HUES64 (cell line): ENCODE measurements at regions not wholly inside any gene's neighbourhood (a gene's known extent, or its start where the extent isn't known, plus 50 kb on each side); places are given as distances from the start of the nearest gene placed in this dataset.
"Not testable (repeated sequence)": the region's sequence is repeated elsewhere in the genome, so short reads cannot be mapped to it uniquely, and the experiment has no call there.

Source experiments
- H3K27ac ChIP-seq: 2 replicates; pipeline ENCODE4 v1.7.0; 2013; ENCODE audit warnings: low read depth, low read length, inconsistent platforms
- H3K27me3 ChIP-seq: 2 replicates; pipeline ENCODE4 v1.6.1; 2013; ENCODE audit warnings: mild to moderate bottlenecking, low read length; ENCODE audit not compliant: insufficient read depth
- H3K36me3 ChIP-seq: 2 replicates; pipeline ENCODE4 v1.6.1; 2013; ENCODE audit warnings: mild to moderate bottlenecking, low read length; ENCODE audit not compliant: insufficient read depth
- H3K4me1 ChIP-seq: 2 replicates; pipeline ENCODE4 v1.6.1; 2013; ENCODE audit warnings: mild to moderate bottlenecking, low read length, moderate library complexity; ENCODE audit not compliant: insufficient read depth
- H3K4me3 ChIP-seq: 2 replicates; pipeline ENCODE4 v1.5.1; 2013; ENCODE audit warnings: mild to moderate bottlenecking, low read length, moderate library complexity
- H3K9ac ChIP-seq: 2 replicates; pipeline ENCODE4 v1.6.1; 2013; ENCODE audit warnings: mild to moderate bottlenecking, low read depth, low read length
- H3K9me3 ChIP-seq: 2 replicates; pipeline ENCODE4 v1.6.1; 2013; ENCODE audit warnings: low read depth, low read length; ENCODE audit not compliant: insufficient read depth
- WGBS: fragments of 150-250, 120-280 bp; methylation state at CpG from one replicate; pipeline ENCODE4 v1.1.7; 2013; ENCODE audit warnings: missing lambda C conversion rate; 5-methylcytosine and 5-hydroxymethylcytosine counted together

GRCh38 chr3:72628065-72628464, 220.2 kb downstream of the SHQ1 start:
- Histone ChIP-seq H3K4me3 (no peak overlapping the region), H3K36me3 (no peaks in the 10 kb centered on the region), H3K9me3 (no peaks in the 10 kb centered on the region), H3K9ac (no peak overlapping the region), H3K4me1 (peaks cover 9% of the 10 kb centered on the region; the same call in 1 of the 2 replicates), H3K27ac (no peak overlapping the region), H3K27me3 (no peaks in the 10 kb centered on the region)
- WGBS = 84% methylated on average over 6 of the region's 6 CpGs

GRCh38 chr3:72627271-72627670, 221.0 kb downstream of the SHQ1 start:
- Histone ChIP-seq H3K9me3 (no peaks in the 10 kb centered on the region), H3K27me3 (no peaks in the 10 kb centered on the region), H3K36me3 (no peaks in the 10 kb centered on the region), H3K4me3 (no peak overlapping the region), H3K27ac (no peak overlapping the region), H3K9ac (no peak overlapping the region), H3K4me1 (peaks cover 9% of the 10 kb centered on the region; the same call in 1 of the 2 replicates)
- 91% methylated on average over 4 of the region's 4 CpGs for WGBS

- Histone ChIP-seq H3K36me3 (no peaks in the 10 kb centered on the region), H3K27me3 (no peaks in the 10 kb centered on the region), H3K27ac (no peak overlapping the region), H3K9ac (no peak overlapping the region), H3K4me1 (peaks cover 9% of the 10 kb centered on the region; the same call in 1 of the 2 replicates), H3K9me3 (no peaks in the 10 kb centered on the region), H3K4me3 (no peak overlapping the region)
- WGBS = 92% methylated on average over 13 of the region's 14 CpGs
Measured at GRCh38 chr3:72625602-72626337, 222.5 kb downstream of the SHQ1 start.

- Histone ChIP-seq H3K4me3 (no peak overlapping the region), H3K9me3 (no peaks in the 10 kb centered on the region), H3K4me1 (peaks cover 9% of the 10 kb centered on the region; the same call in 1 of the 2 replicates), H3K27ac (no peak overlapping the region), H3K27me3 (no peaks in the 10 kb centered on the region), H3K36me3 (no peaks in the 10 kb centered on the region), H3K9ac (no peak overlapping the region)
- 97% methylated on average over 2 of the region's 2 CpGs for WGBS
Measured at GRCh38 chr3:72624656-72625055, 223.6 kb downstream of the SHQ1 start.

GRCh38 chr3:72618739-72619138, 229.5 kb downstream of the SHQ1 start:
- H3K9me3 ChIP-seq = no peaks in the 10 kb centered on the region
- no peaks in the 10 kb centered on the region for H3K27me3 ChIP-seq
- no peak overlapping the region for H3K9ac ChIP-seq
- 97% methylated on average over 6 of the region's 6 CpGs for WGBS
- H3K27ac ChIP-seq = no peak overlapping the region
- H3K4me1 ChIP-seq = peaks cover 4% of the 10 kb centered on the region; the same call in 1 of the 2 replicates
- no peak overlapping the region for H3K4me3 ChIP-seq
- H3K36me3 ChIP-seq = no peaks in the 10 kb centered on the region

GRCh38 chr3:72617424-72618024, 230.7 kb downstream of the SHQ1 start:
- H3K9me3 ChIP-seq = no peaks in the 10 kb centered on the region
- H3K4me1 ChIP-seq = peaks cover 4% of the 10 kb centered on the region; the same call in 1 of the 2 replicates

GRCh38 chr3:72615776-72616175, 232.5 kb downstream of the SHQ1 start:
- H3K9me3 ChIP-seq = no peaks in the 10 kb centered on the region
- no peak overlapping the region for H3K9ac ChIP-seq
- no peaks in the 10 kb centered on the region for H3K36me3 ChIP-seq
- 93% methylated on average over 5 of the region's 6 CpGs for WGBS
- H3K4me3 ChIP-seq = no peak overlapping the region
- H3K27ac ChIP-seq = no peak overlapping the region
- no peaks in the 10 kb centered on the region for H3K27me3 ChIP-seq
- peaks cover 4% of the 10 kb centered on the region; the same call in 1 of the 2 replicates for H3K4me1 ChIP-seq

More at GRCh38 chr3:72617424-72618024, 230.7 kb downstream of the SHQ1 start:
- no peak overlapping the region for H3K27ac ChIP-seq
- H3K4me3 ChIP-seq = no peak overlapping the region
- no peaks in the 10 kb centered on the region for H3K27me3 ChIP-seq
- H3K9ac ChIP-seq = no peak overlapping the region
- no peaks in the 10 kb centered on the region for H3K36me3 ChIP-seq
- 94% methylated on average over 4 of the region's 5 CpGs for WGBS

GRCh38 chr3:72615182-72615581, 233.1 kb downstream of the SHQ1 start:
- H3K27ac ChIP-seq = no peak overlapping the region
- no peak overlapping the region for H3K9ac ChIP-seq
- H3K27me3 ChIP-seq = no peaks in the 10 kb centered on the region
- H3K4me1 ChIP-seq = peaks cover 4% of the 10 kb centered on the region; the same call in 1 of the 2 replicates
- WGBS = 97% methylated on average over 2 of the region's 3 CpGs
- no peaks in the 10 kb centered on the region for H3K9me3 ChIP-seq
- no peak overlapping the region for H3K4me3 ChIP-seq
- no peaks in the 10 kb centered on the region for H3K36me3 ChIP-seq

- WGBS = 80% methylated on average over 5 of the region's 5 CpGs
- no peak overlapping the region for H3K27ac ChIP-seq
- peaks cover 4% of the 10 kb centered on the region; the same call in 1 of the 2 replicates for H3K4me1 ChIP-seq
- no peaks in the 10 kb centered on the region for H3K36me3 ChIP-seq
- H3K27me3 ChIP-seq = no peaks in the 10 kb centered on the region
- H3K9me3 ChIP-seq = no peaks in the 10 kb centered on the region
- no peak overlapping the region for H3K4me3 ChIP-seq
- H3K9ac ChIP-seq = no peak overlapping the region
Measured at GRCh38 chr3:72614394-72615074, 233.7 kb downstream of the SHQ1 start.

GRCh38 chr3:72613871-72614270, 234.4 kb downstream of the SHQ1 start:
- Histone ChIP-seq H3K4me1 (peaks cover 4% of the 10 kb centered on the region; the same call in 1 of the 2 replicates), H3K27me3 (no peaks in the 10 kb centered on the region), H3K4me3 (no peak overlapping the region), H3K36me3 (no peaks in the 10 kb centered on the region), H3K27ac (no peak overlapping the region), H3K9me3 (no peaks in the 10 kb centered on the region), H3K9ac (no peak overlapping the region)
- 96% methylated on average over 1 of the region's 1 CpG for WGBS

GRCh38 chr3:72609114-72609513, 239.1 kb downstream of the SHQ1 start:
- H3K27me3 ChIP-seq, H3K4me1 ChIP-seq, H3K9ac ChIP-seq, H3K4me3 ChIP-seq, H3K27ac ChIP-seq, H3K36me3 ChIP-seq, H3K9me3 ChIP-seq: not testable (repeated sequence)
- 95% methylated on average over 4 of the region's 5 CpGs for WGBS
